ENCODE measurements at regions not wholly inside any gene's neighbourhood (a gene's known extent, or its start where the extent isn't known, plus 50 kb on each side); places are given as distances from the start of the nearest gene placed in this dataset.

DNA sequence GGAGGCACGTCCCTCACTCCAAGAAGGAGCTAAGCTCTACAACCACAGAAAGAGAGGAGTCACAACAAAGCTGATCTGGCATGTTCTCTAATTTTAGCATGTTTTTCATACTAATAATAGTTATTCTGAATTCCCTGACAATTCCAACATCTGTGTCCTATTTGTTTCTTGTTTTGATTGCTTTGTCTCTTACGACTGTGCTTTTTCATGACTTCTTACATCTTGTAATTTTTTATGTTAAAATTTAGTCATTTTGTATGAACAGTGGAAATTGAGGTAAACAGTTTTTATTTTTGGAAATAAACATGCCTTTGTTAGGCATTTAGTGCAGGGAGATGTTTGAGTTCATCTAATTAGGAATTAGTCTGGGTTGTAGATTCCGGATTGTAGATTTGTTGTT, 668.1 kb upstream of the EDIL3 start:
- ChIA-PET POLR2A (no interaction called here), SMC1A (ENCODE audit: uncharacterized antibody, unreplicated experiment) (no interaction called here), CTCF (interaction anchor here (0.6 kb wide), 1 partner anchor 185 kb away, joined by 3 read pairs; no protein-coding TSS in a partner anchor), RAD21 (ENCODE audit: unreplicated experiment) (no interaction called here)
- FAIRE-seq (no peak), ATAC-seq (no peak), DNase-seq (ENCODE audit: low read depth, low spot score) (no peak)
- Histone ChIP-seq H3K27me3 (replicated peaks in 1 of 2; ENCODE audit: control insufficient read depth in 2 of 2, insufficient read depth in 2 of 2, low read length in 1 of 2) (no peaks in the 10 kb centered on the region), H3K27ac (ENCODE audit: control insufficient read depth, insufficient read depth) (no peak overlapping the region), H3K4me1 (ENCODE audit: control insufficient read depth, insufficient read depth, low read length) (no peaks in the 10 kb centered on the region), H3K79me2 (ENCODE audit: control insufficient read depth, insufficient read depth, low read length) (no peaks in the 10 kb centered on the region), H3K4me2 (ENCODE audit: control insufficient read depth, insufficient read depth) (no peak overlapping the region), H3K9me3 (replicated peaks; ENCODE audit: control insufficient read depth, insufficient read depth, low read length) (no peaks in the 10 kb centered on the region), H3K36me3 (ENCODE audit: control insufficient read depth in 2 of 2, insufficient read depth in 2 of 2, low read length in 1 of 2) (no peaks in the 10 kb centered on the region), H3K4me3 (no peak overlapping the region), H2AFZ (ENCODE audit: control insufficient read depth, low read depth, low read length) (no peak overlapping the region), H3K9ac (ENCODE audit: control insufficient read depth, insufficient read depth, low read length) (no peak overlapping the region), H4K20me1 (ENCODE audit: control insufficient read depth, insufficient read depth) (no peaks in the 10 kb centered on the region)
- intact Hi-C loops (cut with micrococcal nuclease; ENCODE audit: unreplicated experiment), result no loop called here
- BruUV-seq (replicated peaks), result no TSS peak
- 12% methylated on average over 3 of the region's 3 CpGs for WGBS (ENCODE audit: insufficient coverage, insufficient replicate concordance, low lambda C conversion rate, missing lambda C conversion rate)
- in situ Hi-C loops (cut with MboI), result no loop called here
- TF ChIP-seq PML (IDR thresholded peaks at IDR 0.05; ENCODE audit: low read length), result no peak
- TF ChIP-seq, protein P1, sequence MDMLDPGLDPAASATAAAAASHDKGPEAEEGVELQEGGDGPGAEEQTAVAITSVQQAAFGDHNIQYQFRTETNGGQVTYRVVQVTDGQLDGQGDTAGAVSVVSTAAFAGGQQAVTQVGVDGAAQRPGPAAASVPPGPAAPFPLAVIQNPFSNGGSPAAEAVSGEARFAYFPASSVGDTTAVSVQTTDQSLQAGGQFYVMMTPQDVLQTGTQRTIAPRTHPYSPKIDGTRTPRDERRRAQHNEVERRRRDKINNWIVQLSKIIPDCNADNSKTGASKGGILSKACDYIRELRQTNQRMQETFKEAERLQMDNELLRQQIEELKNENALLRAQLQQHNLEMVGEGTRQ (IDR thresholded peaks at IDR 0.05; ENCODE audit: borderline replicate concordance, low read depth, low read length), result no peak
- TF ChIP-seq EZH2 (IDR thresholded peaks at IDR 0.05; ENCODE audit: borderline replicate concordance, control insufficient read depth, low read depth, low read length), result no peak
- no peak for TF ChIP-seq POU2F2 (IDR thresholded peaks at IDR 0.05; ENCODE audit: borderline replicate concordance, low read depth, low read length)
- TF ChIP-seq DPF2 (IDR thresholded peaks at IDR 0.05), result no peak
- TF ChIP-seq POLR2A (IDR thresholded peaks at IDR 0.05; ENCODE audit: low read depth, low read length), result no peak
- no peak for TF ChIP-seq ETV6 (conservative IDR thresholded peaks at IDR 0.05 in 1 of 2, IDR thresholded peaks at IDR 0.05 in 1 of 2; ENCODE audit: borderline replicate concordance in 1 of 2, low read depth in 1 of 2)
- TF ChIP-seq, protein P2, sequence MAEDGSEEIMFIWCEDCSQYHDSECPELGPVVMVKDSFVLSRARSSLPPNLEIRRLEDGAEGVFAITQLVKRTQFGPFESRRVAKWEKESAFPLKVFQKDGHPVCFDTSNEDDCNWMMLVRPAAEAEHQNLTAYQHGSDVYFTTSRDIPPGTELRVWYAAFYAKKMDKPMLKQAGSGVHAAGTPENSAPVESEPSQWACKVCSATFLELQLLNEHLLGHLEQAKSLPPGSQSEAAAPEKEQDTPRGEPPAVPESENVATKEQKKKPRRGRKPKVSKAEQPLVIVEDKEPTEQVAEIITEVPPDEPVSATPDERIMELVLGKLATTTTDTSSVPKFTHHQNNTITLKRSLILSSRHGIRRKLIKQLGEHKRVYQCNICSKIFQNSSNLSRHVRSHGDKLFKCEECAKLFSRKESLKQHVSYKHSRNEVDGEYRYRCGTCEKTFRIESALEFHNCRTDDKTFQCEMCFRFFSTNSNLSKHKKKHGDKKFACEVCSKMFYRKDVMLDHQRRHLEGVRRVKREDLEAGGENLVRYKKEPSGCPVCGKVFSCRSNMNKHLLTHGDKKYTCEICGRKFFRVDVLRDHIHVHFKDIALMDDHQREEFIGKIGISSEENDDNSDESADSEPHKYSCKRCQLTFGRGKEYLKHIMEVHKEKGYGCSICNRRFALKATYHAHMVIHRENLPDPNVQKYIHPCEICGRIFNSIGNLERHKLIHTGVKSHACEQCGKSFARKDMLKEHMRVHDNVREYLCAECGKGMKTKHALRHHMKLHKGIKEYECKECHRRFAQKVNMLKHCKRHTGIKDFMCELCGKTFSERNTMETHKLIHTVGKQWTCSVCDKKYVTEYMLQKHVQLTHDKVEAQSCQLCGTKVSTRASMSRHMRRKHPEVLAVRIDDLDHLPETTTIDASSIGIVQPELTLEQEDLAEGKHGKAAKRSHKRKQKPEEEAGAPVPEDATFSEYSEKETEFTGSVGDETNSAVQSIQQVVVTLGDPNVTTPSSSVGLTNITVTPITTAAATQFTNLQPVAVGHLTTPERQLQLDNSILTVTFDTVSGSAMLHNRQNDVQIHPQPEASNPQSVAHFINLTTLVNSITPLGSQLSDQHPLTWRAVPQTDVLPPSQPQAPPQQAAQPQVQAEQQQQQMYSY (CRISPR knock-in tag; IDR thresholded peaks at IDR 0.05), result no peak
- no peak for TF ChIP-seq ZBED1 (IDR thresholded peaks at IDR 0.05; ENCODE audit: borderline replicate concordance)
- TF ChIP-seq, protein P3, sequence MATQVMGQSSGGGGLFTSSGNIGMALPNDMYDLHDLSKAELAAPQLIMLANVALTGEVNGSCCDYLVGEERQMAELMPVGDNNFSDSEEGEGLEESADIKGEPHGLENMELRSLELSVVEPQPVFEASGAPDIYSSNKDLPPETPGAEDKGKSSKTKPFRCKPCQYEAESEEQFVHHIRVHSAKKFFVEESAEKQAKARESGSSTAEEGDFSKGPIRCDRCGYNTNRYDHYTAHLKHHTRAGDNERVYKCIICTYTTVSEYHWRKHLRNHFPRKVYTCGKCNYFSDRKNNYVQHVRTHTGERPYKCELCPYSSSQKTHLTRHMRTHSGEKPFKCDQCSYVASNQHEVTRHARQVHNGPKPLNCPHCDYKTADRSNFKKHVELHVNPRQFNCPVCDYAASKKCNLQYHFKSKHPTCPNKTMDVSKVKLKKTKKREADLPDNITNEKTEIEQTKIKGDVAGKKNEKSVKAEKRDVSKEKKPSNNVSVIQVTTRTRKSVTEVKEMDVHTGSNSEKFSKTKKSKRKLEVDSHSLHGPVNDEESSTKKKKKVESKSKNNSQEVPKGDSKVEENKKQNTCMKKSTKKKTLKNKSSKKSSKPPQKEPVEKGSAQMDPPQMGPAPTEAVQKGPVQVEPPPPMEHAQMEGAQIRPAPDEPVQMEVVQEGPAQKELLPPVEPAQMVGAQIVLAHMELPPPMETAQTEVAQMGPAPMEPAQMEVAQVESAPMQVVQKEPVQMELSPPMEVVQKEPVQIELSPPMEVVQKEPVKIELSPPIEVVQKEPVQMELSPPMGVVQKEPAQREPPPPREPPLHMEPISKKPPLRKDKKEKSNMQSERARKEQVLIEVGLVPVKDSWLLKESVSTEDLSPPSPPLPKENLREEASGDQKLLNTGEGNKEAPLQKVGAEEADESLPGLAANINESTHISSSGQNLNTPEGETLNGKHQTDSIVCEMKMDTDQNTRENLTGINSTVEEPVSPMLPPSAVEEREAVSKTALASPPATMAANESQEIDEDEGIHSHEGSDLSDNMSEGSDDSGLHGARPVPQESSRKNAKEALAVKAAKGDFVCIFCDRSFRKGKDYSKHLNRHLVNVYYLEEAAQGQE (IDR thresholded peaks at IDR 0.05; ENCODE audit: low read depth, low read length), result no peak
- no peak for TF ChIP-seq RUNX3 (IDR thresholded peaks at IDR 0.05; ENCODE audit: low read length)
- TF ChIP-seq CHD2 (IDR thresholded peaks at IDR 0.05; ENCODE audit: borderline replicate concordance, low read depth, low read length), result no peak
- no peak for TF ChIP-seq IKZF1 (conservative IDR thresholded peaks at IDR 0.05)
- no peak for TF ChIP-seq KAT2A (conservative IDR thresholded peaks at IDR 0.05; ENCODE audit: control insufficient read depth, low read depth, low read length)
- no peak for TF ChIP-seq TCF7 (IDR thresholded peaks at IDR 0.05; ENCODE audit: borderline replicate concordance)
- no peak for TF ChIP-seq BACH1 (IDR thresholded peaks at IDR 0.05; ENCODE audit: borderline replicate concordance)
- TF ChIP-seq, protein P4, sequence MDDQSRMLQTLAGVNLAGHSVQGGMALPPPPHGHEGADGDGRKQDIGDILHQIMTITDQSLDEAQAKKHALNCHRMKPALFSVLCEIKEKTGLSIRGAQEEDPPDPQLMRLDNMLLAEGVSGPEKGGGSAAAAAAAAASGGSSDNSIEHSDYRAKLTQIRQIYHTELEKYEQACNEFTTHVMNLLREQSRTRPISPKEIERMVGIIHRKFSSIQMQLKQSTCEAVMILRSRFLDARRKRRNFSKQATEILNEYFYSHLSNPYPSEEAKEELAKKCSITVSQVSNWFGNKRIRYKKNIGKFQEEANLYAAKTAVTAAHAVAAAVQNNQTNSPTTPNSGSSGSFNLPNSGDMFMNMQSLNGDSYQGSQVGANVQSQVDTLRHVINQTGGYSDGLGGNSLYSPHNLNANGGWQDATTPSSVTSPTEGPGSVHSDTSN (IDR thresholded peaks at IDR 0.05; ENCODE audit: insufficient replicate concordance, low read depth, low read length), result no peak
